WTC11 (cell line): ENCODE measurements at regions not wholly inside any gene's neighbourhood (a gene's known extent, or its start where the extent isn't known, plus 50 kb on each side); places are given as distances from the start of the nearest gene placed in this dataset.

Source experiments
- ATAC-seq: fragments of 200-7000 bp; cut with Tn5 transposase; 2 replicates; pipeline ENCODE4 v1.10.0; 2021; ENCODE audit warnings: mild to moderate bottlenecking, moderate library complexity
- CTCF ChIA-PET: fragments of 300-600 bp; sonication (Branson Sonifier 250); formaldehyde crosslinking; loops from one replicate; lab custom pipeline; 2021; ENCODE audit warnings: antibody characterized with exemption; lab: Charles Lee
- POLR2A ChIA-PET: fragments of 350-600 bp; sonication (Branson Sonifier 250); formaldehyde crosslinking; loops from one replicate; lab custom pipeline; 2021; ENCODE audit warnings: antibody characterized with exemption; lab: Charles Lee
- DNase-seq: peaks from one replicate; pipeline ENCODE4 v3.0.0; 2021; ENCODE audit warnings: low spot score
- H3K27ac Mint-ChIP-seq: 2 replicates; pipeline ENCODE4 v1.8.0; 2021; ENCODE audit warnings: mixed read lengths
- H3K27me3 Mint-ChIP-seq: 2 replicates; pipeline ENCODE4 v1.8.0; 2021; ENCODE audit warnings: low read depth, mild to moderate bottlenecking, moderate library complexity, mixed read lengths
- H3K36me3 Mint-ChIP-seq: 2 replicates; pipeline ENCODE4 v1.8.0; 2021; ENCODE audit warnings: mixed read lengths
- H3K4me1 Mint-ChIP-seq: 2 replicates; pipeline ENCODE4 v1.8.0; 2022; ENCODE audit warnings: mixed read lengths
- H3K4me3 Mint-ChIP-seq: 2 replicates; pipeline ENCODE4 v1.8.0; 2021; ENCODE audit warnings: mild to moderate bottlenecking, moderate library complexity, mixed read lengths
- H3K9me3 Mint-ChIP-seq: 2 replicates; pipeline ENCODE4 v1.8.0; 2021; ENCODE audit warnings: mixed read lengths
- ATF3 ChIP-seq: sonication (generic); formaldehyde crosslinking; conservative IDR thresholded peaks from 2 replicates; pipeline ENCODE4 v1.8.1; 2022; ENCODE audit warnings: mild to moderate bottlenecking, missing genetic modification reagents
- ATF6 ChIP-seq: sonication (generic); formaldehyde crosslinking; IDR thresholded peaks from 2 replicates; pipeline ENCODE4 v1.8.1; 2023; ENCODE audit warnings: mild to moderate bottlenecking, missing genetic modification reagents
- E2F5 ChIP-seq: sonication (generic); formaldehyde crosslinking; IDR thresholded peaks from 2 replicates; pipeline ENCODE4 v1.8.1; 2022; ENCODE audit warnings: mild to moderate bottlenecking, moderate library complexity, missing genetic modification reagents
- EMX1 ChIP-seq: fragments of 250-450 bp; sonication (Bioruptor Pico); IDR thresholded peaks from 2 replicates; pipeline ENCODE4 v1.8.0; 2021; ENCODE audit warnings: mild to moderate bottlenecking
- FOXK1 ChIP-seq: sonication (generic); formaldehyde crosslinking; IDR thresholded peaks from 2 replicates; pipeline ENCODE4 v1.8.0; 2022; ENCODE audit warnings: mild to moderate bottlenecking, moderate library complexity, missing genetic modification reagents
- GRHL2 ChIP-seq: fragments of 250-450 bp; sonication (Bioruptor Pico); IDR thresholded peaks from 2 replicates; pipeline ENCODE4 v1.8.0; 2022; ENCODE audit warnings: mild to moderate bottlenecking, moderate library complexity; ENCODE audit not compliant: insufficient replicate concordance, severe bottlenecking
- HMGA2 ChIP-seq: fragments of 250-450 bp; sonication (Bioruptor Pico); IDR thresholded peaks from 2 replicates; pipeline ENCODE4 v1.4.0; 2021; ENCODE audit warnings: mild to moderate bottlenecking, moderate library complexity
- JAZF1 ChIP-seq: fragments of 250-450 bp; sonication (Bioruptor Pico); IDR thresholded peaks from 2 replicates; pipeline ENCODE4 v1.9.0; 2021; ENCODE audit warnings: moderate library complexity, mild to moderate bottlenecking, inconsistent platforms
- NFYB ChIP-seq: sonication (generic); formaldehyde crosslinking; conservative IDR thresholded peaks from 2 replicates; pipeline ENCODE4 v1.8.0; 2022; ENCODE audit warnings: low read depth, missing genetic modification reagents
- NR2C2 ChIP-seq: sonication (generic); formaldehyde crosslinking; IDR thresholded peaks from 2 replicates; pipeline ENCODE4 v1.8.0; 2022; ENCODE audit warnings: mild to moderate bottlenecking, missing genetic modification reagents
- OVOL2 ChIP-seq: fragments of 250-450 bp; sonication (Bioruptor Pico); IDR thresholded peaks from 2 replicates; pipeline ENCODE4 v1.9.0; 2021; ENCODE audit warnings: mild to moderate bottlenecking, borderline replicate concordance
- RELA ChIP-seq: sonication (generic); formaldehyde crosslinking; IDR thresholded peaks from 2 replicates; pipeline ENCODE4 v1.8.1; 2022; ENCODE audit warnings: missing genetic modification reagents, mild to moderate bottlenecking, borderline replicate concordance
- ZNF138 ChIP-seq: sonication (generic); formaldehyde crosslinking; conservative IDR thresholded peaks from 2 replicates; pipeline ENCODE4 v1.8.1; 2022; ENCODE audit warnings: mild to moderate bottlenecking, moderate library complexity, missing genetic modification reagents
- ZNF532 ChIP-seq: fragments of 250-450 bp; sonication (Bioruptor Pico); IDR thresholded peaks from 2 replicates; pipeline ENCODE4 v1.9.0; 2021; ENCODE audit warnings: mild to moderate bottlenecking, borderline replicate concordance

GRCh38 chr3:72147600-72147999 lies 362.7 kb upstream of the PROK2 start:
- 0 out of 2 replicates have a peak, but pooled peaks cover 5% of the 10 kb centered on the region for H3K36me3 Mint-ChIP-seq
- ChIA-PET POLR2A (no interaction called here), CTCF (no interaction called here)
- H3K9me3 Mint-ChIP-seq = peaks cover 8% of the 10 kb centered on the region
- TF ChIP-seq ZNF138 (CRISPR knock-in tag) (no peak), RELA (CRISPR knock-in tag) (no peak), GRHL2 (no peak)
- ATAC-seq (no peak), DNase-seq (no peak)
- H3K4me3 Mint-ChIP-seq = no peak overlapping the region
- no peak overlapping the region for H3K27ac Mint-ChIP-seq
- H3K4me1 Mint-ChIP-seq = no peaks in the 10 kb centered on the region
- H3K27me3 Mint-ChIP-seq = no peaks in the 10 kb centered on the region

GRCh38 chr3:72145506-72146380 lies 360.8 kb upstream of the PROK2 start:
- POLR2A ChIA-PET = no interaction called here
- TF ChIP-seq ZNF532 (CRISPR knock-in tag) = no peak
- no peak for TF ChIP-seq FOXK1 (CRISPR knock-in tag)
- no peak for TF ChIP-seq NR2C2
- ATAC-seq (no peak), DNase-seq (no peak)
- no peak overlapping the region for H3K27ac Mint-ChIP-seq
- 0 out of 2 replicates have a peak, but pooled peaks cover 5% of the 10 kb centered on the region for H3K36me3 Mint-ChIP-seq
- peaks cover 12% of the 10 kb centered on the region for H3K9me3 Mint-ChIP-seq
- no peaks in the 10 kb centered on the region for H3K27me3 Mint-ChIP-seq
- CTCF ChIA-PET = no interaction called here
- H3K4me1 Mint-ChIP-seq = no peaks in the 10 kb centered on the region
- H3K4me3 Mint-ChIP-seq = no peak overlapping the region

GRCh38 chr3:72144773-72145505 lies 360.0 kb upstream of the PROK2 start:
- ATAC-seq = no peak
- POLR2A ChIA-PET = no interaction called here
- Mint-ChIP-seq H3K4me1 (no peaks in the 10 kb centered on the region), H3K4me3 (no peak overlapping the region), H3K27me3 (no peaks in the 10 kb centered on the region), H3K9me3 (peaks cover 12% of the 10 kb centered on the region), H3K36me3 (0 out of 2 replicates have a peak, but pooled peaks cover 5% of the 10 kb centered on the region), H3K27ac (no peak overlapping the region)
- CTCF ChIA-PET = no interaction called here
- no peak for DNase-seq
- TF ChIP-seq E2F5 (CRISPR knock-in tag) (no peak), EMX1 (no peak), HMGA2 (no peak), JAZF1 (no peak), ATF3 (no peak), ATF6 (CRISPR knock-in tag) (no peak), NFYB (CRISPR knock-in tag) (no peak), OVOL2 (CRISPR knock-in tag) (no peak)
- TF ChIP-seq, all 79 proteins: peak for 0
